PFSK-1 (cell line): ENCODE measurements at regions not wholly inside any gene's neighbourhood (a gene's known extent, or its start where the extent isn't known, plus 50 kb on each side); places are given as distances from the start of the nearest gene placed in this dataset.

Experiments used
- POLR2AphosphoS5 ChIP-seq: IDR thresholded peaks from 2 replicates; pipeline ENCODE4 v1.6.1; 2012; ENCODE audit warnings: low read depth, mild to moderate bottlenecking, control low read depth, low read length, moderate library complexity
- TAF1 ChIP-seq: IDR thresholded peaks from 2 replicates; pipeline ENCODE4 v1.6.1; 2012; ENCODE audit warnings: low read length, control low read depth, borderline replicate concordance; ENCODE audit not compliant: insufficient read depth
- TF ChIP-seq, protein P1 (sequence below), 2 experiments: IDR thresholded peaks; 2 replicates each; pipeline versions ENCODE4 v1.6.1 to v1.8.0; 2011 to 2012; ENCODE audit warnings: low read depth in 2 of 2, low read length in 2 of 2, control low read depth in 1 of 2, inconsistent platforms in 1 of 2, mild to moderate bottlenecking in 1 of 2, moderate library complexity in 1 of 2; ENCODE audit not compliant: insufficient read depth in 1 of 2

DNA sequence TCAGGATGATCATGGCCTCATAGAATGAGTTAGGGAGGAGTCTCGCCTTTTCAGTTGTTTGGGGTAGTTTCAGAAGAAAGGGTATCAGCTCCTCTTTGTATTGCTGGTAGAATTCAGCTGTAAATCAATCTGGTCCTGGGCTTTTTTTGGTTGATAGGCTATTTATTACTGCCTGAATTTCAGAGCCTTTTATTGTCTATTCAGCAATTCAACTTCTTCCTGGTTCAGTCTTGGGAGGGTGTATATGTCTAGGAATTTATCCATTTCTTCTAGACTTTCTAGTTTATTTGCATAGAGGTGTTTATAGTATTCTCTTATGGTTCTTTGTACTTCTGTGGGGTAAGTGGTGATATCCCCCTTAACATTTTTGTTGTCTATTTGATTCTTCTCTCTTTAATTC is 1024.2 kb downstream of the DIPK2A start:
- TF ChIP-seq TAF1 (no peak), POLR2AphosphoS5 (no peak)
- TF ChIP-seq, protein P1, sequence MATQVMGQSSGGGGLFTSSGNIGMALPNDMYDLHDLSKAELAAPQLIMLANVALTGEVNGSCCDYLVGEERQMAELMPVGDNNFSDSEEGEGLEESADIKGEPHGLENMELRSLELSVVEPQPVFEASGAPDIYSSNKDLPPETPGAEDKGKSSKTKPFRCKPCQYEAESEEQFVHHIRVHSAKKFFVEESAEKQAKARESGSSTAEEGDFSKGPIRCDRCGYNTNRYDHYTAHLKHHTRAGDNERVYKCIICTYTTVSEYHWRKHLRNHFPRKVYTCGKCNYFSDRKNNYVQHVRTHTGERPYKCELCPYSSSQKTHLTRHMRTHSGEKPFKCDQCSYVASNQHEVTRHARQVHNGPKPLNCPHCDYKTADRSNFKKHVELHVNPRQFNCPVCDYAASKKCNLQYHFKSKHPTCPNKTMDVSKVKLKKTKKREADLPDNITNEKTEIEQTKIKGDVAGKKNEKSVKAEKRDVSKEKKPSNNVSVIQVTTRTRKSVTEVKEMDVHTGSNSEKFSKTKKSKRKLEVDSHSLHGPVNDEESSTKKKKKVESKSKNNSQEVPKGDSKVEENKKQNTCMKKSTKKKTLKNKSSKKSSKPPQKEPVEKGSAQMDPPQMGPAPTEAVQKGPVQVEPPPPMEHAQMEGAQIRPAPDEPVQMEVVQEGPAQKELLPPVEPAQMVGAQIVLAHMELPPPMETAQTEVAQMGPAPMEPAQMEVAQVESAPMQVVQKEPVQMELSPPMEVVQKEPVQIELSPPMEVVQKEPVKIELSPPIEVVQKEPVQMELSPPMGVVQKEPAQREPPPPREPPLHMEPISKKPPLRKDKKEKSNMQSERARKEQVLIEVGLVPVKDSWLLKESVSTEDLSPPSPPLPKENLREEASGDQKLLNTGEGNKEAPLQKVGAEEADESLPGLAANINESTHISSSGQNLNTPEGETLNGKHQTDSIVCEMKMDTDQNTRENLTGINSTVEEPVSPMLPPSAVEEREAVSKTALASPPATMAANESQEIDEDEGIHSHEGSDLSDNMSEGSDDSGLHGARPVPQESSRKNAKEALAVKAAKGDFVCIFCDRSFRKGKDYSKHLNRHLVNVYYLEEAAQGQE (IDR thresholded peaks at IDR 0.05; ENCODE audit: insufficient read depth in 1 of 2, low read depth in 2 of 2, low read length in 2 of 2): no peak
